T1000 (cell line): ENCODE measurements at regions not wholly inside any gene's neighbourhood (a gene's known extent, or its start where the extent isn't known, plus 50 kb on each side); places are given as distances from the start of the nearest gene placed in this dataset.
"Not testable (repeated sequence)": the region's sequence is repeated elsewhere in the genome, so short reads cannot be mapped to it uniquely, and the experiment has no call there.

Experiments
- DNase-seq: peaks from one replicate; lab custom pipeline; 2025; ENCODE audit warnings: mixed read lengths; lab: John Stamatoyannopoulos, UW

- no peak for DNase-seq
These were observed 268.4 kb upstream of the RGPD4 start for GRCh38 chr2:107558295-107558694.

- no peak for DNase-seq
These were observed 257.2 kb upstream of the RGPD4 start for GRCh38 chr2:107569496-107569895.

- no peak for DNase-seq
These were observed 255.8 kb upstream of the RGPD4 start for GRCh38 chr2:107570876-107571275.

GRCh38 chr2:107572890-107573289 lies 253.8 kb upstream of the RGPD4 start:
- not testable (repeated sequence) for DNase-seq

GRCh38 chr2:107576991-107577390 lies 249.7 kb upstream of the RGPD4 start:
- DNase-seq: no peak

GRCh38 chr2:107582487-107582886 lies 244.2 kb upstream of the RGPD4 start:
- DNase-seq: no peak

- no peak for DNase-seq
These were observed 242.1 kb upstream of the RGPD4 start for GRCh38 chr2:107584577-107584976.

GRCh38 chr2:107585851-107586250 lies 240.8 kb upstream of the RGPD4 start:
- DNase-seq: no peak

- no peak for DNase-seq
These were observed 238.5 kb upstream of the RGPD4 start for GRCh38 chr2:107588181-107588580.

GRCh38 chr2:107589079-107589491 lies 237.6 kb upstream of the RGPD4 start:
- no peak for DNase-seq

- no peak for DNase-seq
These were observed 235.0 kb upstream of the RGPD4 start for GRCh38 chr2:107591561-107592279.

GRCh38 chr2:107592280-107592624 lies 234.4 kb upstream of the RGPD4 start:
- DNase-seq: no peak

- DNase-seq: no peak
These were observed 231.4 kb upstream of the RGPD4 start for GRCh38 chr2:107595285-107595684.

- no peak for DNase-seq
These were observed 230.9 kb upstream of the RGPD4 start for GRCh38 chr2:107595749-107596148.

GRCh38 chr2:107597507-107597906 lies 229.2 kb upstream of the RGPD4 start:
- no peak for DNase-seq

- DNase-seq: no peak
These were observed 223.9 kb upstream of the RGPD4 start for GRCh38 chr2:107602801-107603200.

- no peak for DNase-seq
These were observed 219.6 kb upstream of the RGPD4 start for GRCh38 chr2:107607054-107607453.

GRCh38 chr2:107607473-107607872 lies 219.2 kb upstream of the RGPD4 start:
- no peak for DNase-seq

GRCh38 chr2:107615039-107615438 lies 211.7 kb upstream of the RGPD4 start:
- no peak for DNase-seq

GRCh38 chr2:107618769-107619168 lies 207.9 kb upstream of the RGPD4 start:
- no peak for DNase-seq

- no peak for DNase-seq
These were observed 205.2 kb upstream of the RGPD4 start for GRCh38 chr2:107621186-107622165.

GRCh38 chr2:107622741-107623310 lies 203.9 kb upstream of the RGPD4 start:
- DNase-seq: no peak

GRCh38 chr2:107625982-107626381 lies 200.7 kb upstream of the RGPD4 start:
- no peak for DNase-seq
